ENCODE measurements at regions not wholly inside any gene's neighbourhood (a gene's known extent, or its start where the extent isn't known, plus 50 kb on each side); places are given as distances from the start of the nearest gene placed in this dataset.

GRCh38 chr1:198015309-198015708 lies 98.1 kb downstream of the LHX9 start:
- Mint-ChIP-seq H3K9me3 (peaks cover 1% of the 10 kb centered on the region), H3K27me3 (no peaks in the 10 kb centered on the region), H3K4me3 (no peak overlapping the region), H3K27ac (no peak overlapping the region), H3K36me3 (no peaks in the 10 kb centered on the region), H3K4me1 (no peaks in the 10 kb centered on the region)
- DNase-seq, result no peak

GRCh38 chr1:198018529-198018928 lies 101.4 kb downstream of the LHX9 start:
- Mint-ChIP-seq H3K4me3 (no peak overlapping the region), H3K4me1 (no peaks in the 10 kb centered on the region), H3K36me3 (no peaks in the 10 kb centered on the region), H3K27ac (no peak overlapping the region), H3K27me3 (no peaks in the 10 kb centered on the region), H3K9me3 (no peaks in the 10 kb centered on the region)
- no peak for DNase-seq

GRCh38 chr1:198019126-198019525 lies 102.0 kb downstream of the LHX9 start:
- H3K4me1 Mint-ChIP-seq, result no peaks in the 10 kb centered on the region
- no peak overlapping the region for H3K27ac Mint-ChIP-seq
- H3K4me3 Mint-ChIP-seq, result no peak overlapping the region
- H3K9me3 Mint-ChIP-seq, result no peaks in the 10 kb centered on the region
- no peaks in the 10 kb centered on the region for H3K27me3 Mint-ChIP-seq
- DNase-seq, result no peak
- H3K36me3 Mint-ChIP-seq, result no peaks in the 10 kb centered on the region

- DNase-seq, result no peak
- Mint-ChIP-seq H3K36me3 (no peaks in the 10 kb centered on the region), H3K4me3 (no peak overlapping the region), H3K4me1 (peaks cover 4% of the 10 kb centered on the region), H3K9me3 (peaks cover 2% of the 10 kb centered on the region), H3K27me3 (no peaks in the 10 kb centered on the region), H3K27ac (no peak overlapping the region)
Observed at GRCh38 chr1:198024336-198024735, 107.2 kb downstream of the LHX9 start.

- H3K27ac Mint-ChIP-seq, result no peak overlapping the region
- no peaks in the 10 kb centered on the region for H3K27me3 Mint-ChIP-seq
- DNase-seq, result peak; percentile 8
- H3K9me3 Mint-ChIP-seq, result peaks cover 2% of the 10 kb centered on the region
- peaks cover 4% of the 10 kb centered on the region for H3K4me1 Mint-ChIP-seq
- no peaks in the 10 kb centered on the region for H3K36me3 Mint-ChIP-seq
- no peak overlapping the region for H3K4me3 Mint-ChIP-seq
Observed at GRCh38 chr1:198024782-198025181, 107.6 kb downstream of the LHX9 start.

GRCh38 chr1:198030682-198031081 lies 113.5 kb downstream of the LHX9 start:
- Mint-ChIP-seq H3K4me1 (peaks cover 3% of the 10 kb centered on the region), H3K4me3 (no peak overlapping the region), H3K27me3 (no peaks in the 10 kb centered on the region), H3K36me3 (no peaks in the 10 kb centered on the region), H3K27ac (no peak overlapping the region), H3K9me3 (peaks cover 2% of the 10 kb centered on the region)
- DNase-seq, result no peak

GRCh38 chr1:198031086-198031485 lies 113.9 kb downstream of the LHX9 start:
- H3K27me3 Mint-ChIP-seq, result no peaks in the 10 kb centered on the region
- peaks cover 2% of the 10 kb centered on the region for H3K9me3 Mint-ChIP-seq
- H3K4me1 Mint-ChIP-seq, result peaks cover 3% of the 10 kb centered on the region
- no peaks in the 10 kb centered on the region for H3K36me3 Mint-ChIP-seq
- no peak for DNase-seq
- no peak overlapping the region for H3K27ac Mint-ChIP-seq
- no peak overlapping the region for H3K4me3 Mint-ChIP-seq

GRCh38 chr1:198032668-198033067 lies 115.5 kb downstream of the LHX9 start:
- Mint-ChIP-seq H3K27me3 (no peaks in the 10 kb centered on the region), H3K9me3 (no peaks in the 10 kb centered on the region), H3K27ac (no peak overlapping the region), H3K36me3 (no peaks in the 10 kb centered on the region), H3K4me3 (no peak overlapping the region), H3K4me1 (peaks cover 3% of the 10 kb centered on the region)
- DNase-seq, result no peak

- H3K36me3 Mint-ChIP-seq, result no peaks in the 10 kb centered on the region
- DNase-seq, result no peak
Observed at GRCh38 chr1:198040880-198041279, 115.9 kb upstream of the NEK7 start.

GRCh38 chr1:198042168-198042567 lies 114.6 kb upstream of the NEK7 start:
- no peaks in the 10 kb centered on the region for H3K27me3 Mint-ChIP-seq
- H3K4me3 Mint-ChIP-seq, result no peak overlapping the region
- no peak overlapping the region for H3K27ac Mint-ChIP-seq
- peaks cover under 1% of the 10 kb centered on the region for H3K4me1 Mint-ChIP-seq
- H3K36me3 Mint-ChIP-seq, result peaks cover 3% of the 10 kb centered on the region
- DNase-seq, result no peak
- H3K9me3 Mint-ChIP-seq, result peaks cover 5% of the 10 kb centered on the region

More at GRCh38 chr1:198040880-198041279, 115.9 kb upstream of the NEK7 start:
- H3K4me3 Mint-ChIP-seq, result no peak overlapping the region
- H3K27ac Mint-ChIP-seq, result no peak overlapping the region
- no peaks in the 10 kb centered on the region for H3K27me3 Mint-ChIP-seq
- no peaks in the 10 kb centered on the region for H3K4me1 Mint-ChIP-seq
- no peaks in the 10 kb centered on the region for H3K9me3 Mint-ChIP-seq

- H3K36me3 Mint-ChIP-seq, result peaks cover 8% of the 10 kb centered on the region
- H3K9me3 Mint-ChIP-seq, result peaks cover 28% of the 10 kb centered on the region
- peak; percentile 6 for DNase-seq
- no peak overlapping the region for H3K4me3 Mint-ChIP-seq
- H3K27ac Mint-ChIP-seq, result peak overlapping the region; percentile 40
- H3K27me3 Mint-ChIP-seq, result no peaks in the 10 kb centered on the region
- peaks cover 11% of the 10 kb centered on the region for H3K4me1 Mint-ChIP-seq
Observed at GRCh38 chr1:198047913-198048312, 108.9 kb upstream of the NEK7 start.

GRCh38 chr1:198054510-198054909 lies 102.3 kb upstream of the NEK7 start:
- no peaks in the 10 kb centered on the region for H3K36me3 Mint-ChIP-seq
- no peaks in the 10 kb centered on the region for H3K4me1 Mint-ChIP-seq
- peaks cover 16% of the 10 kb centered on the region for H3K9me3 Mint-ChIP-seq
- H3K4me3 Mint-ChIP-seq, result no peak overlapping the region
- no peak for DNase-seq
- no peaks in the 10 kb centered on the region for H3K27me3 Mint-ChIP-seq
- no peak overlapping the region for H3K27ac Mint-ChIP-seq

GRCh38 chr1:198056255-198056654 lies 100.5 kb upstream of the NEK7 start:
- H3K4me3 Mint-ChIP-seq, result no peak overlapping the region

GRCh38 chr1:198064181-198064580 lies 92.6 kb upstream of the NEK7 start:
- no peak overlapping the region for H3K27ac Mint-ChIP-seq
- no peaks in the 10 kb centered on the region for H3K36me3 Mint-ChIP-seq
- no peak for DNase-seq
- no peaks in the 10 kb centered on the region for H3K9me3 Mint-ChIP-seq
- no peak overlapping the region for H3K4me3 Mint-ChIP-seq
- no peaks in the 10 kb centered on the region for H3K27me3 Mint-ChIP-seq
- H3K4me1 Mint-ChIP-seq, result peaks cover 3% of the 10 kb centered on the region

More at GRCh38 chr1:198056255-198056654, 100.5 kb upstream of the NEK7 start:
- H3K9me3 Mint-ChIP-seq, result peaks cover 9% of the 10 kb centered on the region
- no peaks in the 10 kb centered on the region for H3K4me1 Mint-ChIP-seq
- H3K27ac Mint-ChIP-seq, result no peak overlapping the region
- no peaks in the 10 kb centered on the region for H3K36me3 Mint-ChIP-seq
- DNase-seq, result peak; percentile 7
- no peaks in the 10 kb centered on the region for H3K27me3 Mint-ChIP-seq

GRCh38 chr1:198068285-198068684 lies 88.5 kb upstream of the NEK7 start:
- no peak overlapping the region for H3K4me3 Mint-ChIP-seq
- no peak overlapping the region for H3K27ac Mint-ChIP-seq
- H3K4me1 Mint-ChIP-seq, result peaks cover 3% of the 10 kb centered on the region
- peaks cover 1% of the 10 kb centered on the region for H3K36me3 Mint-ChIP-seq
- H3K9me3 Mint-ChIP-seq, result peaks cover 4% of the 10 kb centered on the region
- no peaks in the 10 kb centered on the region for H3K27me3 Mint-ChIP-seq
- DNase-seq, result no peak

- DNase-seq, result no peak
- Mint-ChIP-seq H3K27ac (no peak overlapping the region), H3K4me1 (peaks cover under 1% of the 10 kb centered on the region), H3K36me3 (peaks cover 1% of the 10 kb centered on the region), H3K9me3 (peaks cover 4% of the 10 kb centered on the region), H3K4me3 (no peak overlapping the region), H3K27me3 (peaks cover 10% of the 10 kb centered on the region)
Observed at GRCh38 chr1:198072177-198072576, 84.6 kb upstream of the NEK7 start.

- peaks cover 10% of the 10 kb centered on the region for H3K27me3 Mint-ChIP-seq
- peaks cover 7% of the 10 kb centered on the region for H3K9me3 Mint-ChIP-seq
- no peak for DNase-seq
- H3K4me3 Mint-ChIP-seq, result no peak overlapping the region
- peaks cover 1% of the 10 kb centered on the region for H3K36me3 Mint-ChIP-seq
- H3K4me1 Mint-ChIP-seq, result no peaks in the 10 kb centered on the region
- no peak overlapping the region for H3K27ac Mint-ChIP-seq
Observed at GRCh38 chr1:198075296-198075695, 81.5 kb upstream of the NEK7 start.
